HepG2 (cell line): ENCODE measurements at regions not wholly inside any gene's neighbourhood (a gene's known extent, or its start where the extent isn't known, plus 50 kb on each side); places are given as distances from the start of the nearest gene placed in this dataset.

Experiments used
- EZH2 ChIP-seq: conservative IDR thresholded peaks from 2 replicates; pipeline ENCODE4 v1.6.1; 2012; ENCODE audit warnings: mild to moderate bottlenecking, low read depth, low read length, moderate library complexity
- FOSL1 ChIP-seq: sonication (generic); formaldehyde crosslinking; IDR thresholded peaks from 2 replicates; pipeline ENCODE4 v1.9.0; 2021; ENCODE audit warnings: missing genetic modification reagents, borderline replicate concordance
- SIN3A ChIP-seq: IDR thresholded peaks from 2 replicates; pipeline ENCODE4 v1.6.1; 2011; ENCODE audit warnings: low read depth, mild to moderate bottlenecking, control low read depth, low read length, borderline replicate concordance
- SMC3 ChIP-seq: IDR thresholded peaks from 2 replicates; pipeline ENCODE4 v1.6.1; 2011; ENCODE audit warnings: low read length, improper control_type of control experiment
- ZNF331 ChIP-seq: sonication (generic); formaldehyde crosslinking; IDR thresholded peaks from 2 replicates; pipeline ENCODE4 v1.4.0; 2020; ENCODE audit warnings: missing genetic modification reagents
- ZNF558 ChIP-seq: sonication (generic); formaldehyde crosslinking; IDR thresholded peaks from 2 replicates; pipeline ENCODE4 v1.9.0; 2022; ENCODE audit warnings: mild to moderate bottlenecking, missing genetic modification reagents, borderline replicate concordance
- TF ChIP-seq, protein P1 (sequence below): sonication (generic); formaldehyde crosslinking; IDR thresholded peaks from 2 replicates; pipeline ENCODE4 v1.5.0; 2020; ENCODE audit warnings: mild to moderate bottlenecking, missing genetic modification reagents, moderate library complexity
- TF ChIP-seq, protein P2 (sequence below): sonication (generic); formaldehyde crosslinking; IDR thresholded peaks from 2 replicates; pipeline ENCODE4 v1.8.0; 2022; ENCODE audit warnings: missing genetic modification reagents, low read depth, mild to moderate bottlenecking, borderline replicate concordance
- TF ChIP-seq, protein P3 (sequence below): sonication (generic); formaldehyde crosslinking; IDR thresholded peaks from 2 replicates; pipeline ENCODE4 v1.8.0; 2022; ENCODE audit warnings: missing genetic modification reagents, mild to moderate bottlenecking, moderate library complexity, borderline replicate concordance

GRCh38 chr2:134132490-134132857 is 121.4 kb upstream of the MGAT5 start:
- TF ChIP-seq SIN3A (no peak), SMC3 (no peak), ZNF558 (CRISPR knock-in tag) (no peak), ZNF331 (peak; percentile 57; the same call in 1 of the 2 replicates), FOSL1 (CRISPR knock-in tag) (no peak), EZH2 (no peak)
- TF ChIP-seq, protein P1, sequence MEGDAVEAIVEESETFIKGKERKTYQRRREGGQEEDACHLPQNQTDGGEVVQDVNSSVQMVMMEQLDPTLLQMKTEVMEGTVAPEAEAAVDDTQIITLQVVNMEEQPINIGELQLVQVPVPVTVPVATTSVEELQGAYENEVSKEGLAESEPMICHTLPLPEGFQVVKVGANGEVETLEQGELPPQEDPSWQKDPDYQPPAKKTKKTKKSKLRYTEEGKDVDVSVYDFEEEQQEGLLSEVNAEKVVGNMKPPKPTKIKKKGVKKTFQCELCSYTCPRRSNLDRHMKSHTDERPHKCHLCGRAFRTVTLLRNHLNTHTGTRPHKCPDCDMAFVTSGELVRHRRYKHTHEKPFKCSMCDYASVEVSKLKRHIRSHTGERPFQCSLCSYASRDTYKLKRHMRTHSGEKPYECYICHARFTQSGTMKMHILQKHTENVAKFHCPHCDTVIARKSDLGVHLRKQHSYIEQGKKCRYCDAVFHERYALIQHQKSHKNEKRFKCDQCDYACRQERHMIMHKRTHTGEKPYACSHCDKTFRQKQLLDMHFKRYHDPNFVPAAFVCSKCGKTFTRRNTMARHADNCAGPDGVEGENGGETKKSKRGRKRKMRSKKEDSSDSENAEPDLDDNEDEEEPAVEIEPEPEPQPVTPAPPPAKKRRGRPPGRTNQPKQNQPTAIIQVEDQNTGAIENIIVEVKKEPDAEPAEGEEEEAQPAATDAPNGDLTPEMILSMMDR (CRISPR knock-in tag) = no peak
- TF ChIP-seq, protein P2, sequence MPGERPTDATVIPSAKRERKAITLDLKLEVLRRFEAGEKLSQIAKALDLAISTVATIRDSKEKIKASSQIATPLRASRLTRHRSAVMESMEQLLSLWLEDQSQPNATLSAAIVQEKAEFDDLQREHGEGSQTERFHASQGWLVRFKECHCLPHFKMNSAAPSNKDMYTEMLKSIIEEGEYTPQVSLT = no peak
- TF ChIP-seq, protein P3, sequence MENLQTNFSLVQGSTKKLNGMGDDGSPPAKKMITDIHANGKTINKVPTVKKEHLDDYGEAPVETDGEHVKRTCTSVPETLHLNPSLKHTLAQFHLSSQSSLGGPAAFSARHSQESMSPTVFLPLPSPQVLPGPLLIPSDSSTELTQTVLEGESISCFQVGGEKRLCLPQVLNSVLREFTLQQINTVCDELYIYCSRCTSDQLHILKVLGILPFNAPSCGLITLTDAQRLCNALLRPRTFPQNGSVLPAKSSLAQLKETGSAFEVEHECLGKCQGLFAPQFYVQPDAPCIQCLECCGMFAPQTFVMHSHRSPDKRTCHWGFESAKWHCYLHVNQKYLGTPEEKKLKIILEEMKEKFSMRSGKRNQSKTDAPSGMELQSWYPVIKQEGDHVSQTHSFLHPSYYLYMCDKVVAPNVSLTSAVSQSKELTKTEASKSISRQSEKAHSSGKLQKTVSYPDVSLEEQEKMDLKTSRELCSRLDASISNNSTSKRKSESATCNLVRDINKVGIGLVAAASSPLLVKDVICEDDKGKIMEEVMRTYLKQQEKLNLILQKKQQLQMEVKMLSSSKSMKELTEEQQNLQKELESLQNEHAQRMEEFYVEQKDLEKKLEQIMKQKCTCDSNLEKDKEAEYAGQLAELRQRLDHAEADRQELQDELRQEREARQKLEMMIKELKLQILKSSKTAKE (CRISPR knock-in tag) = no peak; the same call in 1 of the 2 replicates
